ENCODE measurements at regions not wholly inside any gene's neighbourhood (a gene's known extent, or its start where the extent isn't known, plus 50 kb on each side); places are given as distances from the start of the nearest gene placed in this dataset.

DNA sequence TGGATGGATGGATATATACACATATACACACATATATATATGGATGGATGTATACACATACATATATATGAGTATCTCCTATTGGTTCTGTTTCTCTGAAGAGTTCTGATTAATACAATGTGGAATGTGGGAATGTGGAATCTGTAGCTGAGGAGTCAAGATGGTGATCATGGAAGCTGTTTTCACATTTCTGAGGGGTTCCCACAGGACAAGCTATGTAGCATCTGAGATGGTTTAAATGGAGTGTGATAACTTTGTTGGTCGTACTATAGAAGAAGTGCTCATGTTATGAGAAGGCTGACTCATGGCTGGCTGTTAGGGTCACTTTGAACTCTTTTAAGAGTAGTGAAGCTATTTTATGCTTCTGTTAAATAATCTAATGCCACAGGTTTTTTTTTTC, 279.7 kb downstream of the MEIS1 start:
- TF ChIP-seq GATA2 (IDR thresholded peaks at IDR 0.05; ENCODE audit: low read depth, low read length) = no peak
- no peak for TF ChIP-seq GATA3 (IDR thresholded peaks at IDR 0.05; ENCODE audit: low read depth, low read length)

All from SH-SY5Y (cell line).